Activated naive CD4-positive, alpha-beta T cell treated with anti-CD3 and anti-CD28 coated beads, Interleukin-2, amount 50 U/mL, for 16 hours (primary cell): ENCODE measurements at regions not wholly inside any gene's neighbourhood (a gene's known extent, or its start where the extent isn't known, plus 50 kb on each side); places are given as distances from the start of the nearest gene placed in this dataset.
"Not testable (repeated sequence)": the region's sequence is repeated elsewhere in the genome, so short reads cannot be mapped to it uniquely, and the experiment has no call there.

ENCODE experiments used
- DNase-seq: peaks from one replicate; pipeline ENCODE4 v3.0.0-alpha.2; 2020

DNA sequence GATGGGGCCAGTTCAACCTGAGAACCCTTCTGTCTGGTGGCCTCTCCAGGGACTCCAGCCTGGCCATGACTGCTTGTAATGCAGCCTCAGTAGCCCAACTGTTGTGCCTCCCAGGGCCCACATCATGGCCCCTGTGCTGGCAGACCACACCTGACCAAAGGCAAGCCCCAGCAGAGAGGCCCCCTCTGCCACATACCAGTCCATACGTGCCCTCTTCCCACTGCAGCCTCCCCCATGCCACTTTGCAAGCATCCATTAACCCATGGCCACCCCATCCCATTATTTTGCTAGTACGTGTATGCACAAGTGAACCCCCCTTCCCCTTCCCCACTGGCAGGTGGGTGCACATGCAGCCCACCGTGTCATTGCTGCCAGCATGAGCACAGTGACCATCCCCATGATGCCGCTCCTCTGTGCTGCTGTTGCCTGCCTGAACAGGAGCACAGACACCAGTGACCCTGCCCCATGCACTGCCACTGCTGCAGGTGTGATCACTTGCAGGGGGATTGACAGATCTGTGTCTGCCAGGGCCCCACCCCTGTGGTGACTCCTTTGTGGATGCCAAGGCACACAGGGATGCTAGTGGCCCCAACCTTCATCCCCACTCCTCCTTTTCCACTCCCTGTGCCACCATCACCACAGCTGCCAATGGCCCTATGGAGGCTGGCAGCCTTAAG lies 330.0 kb upstream of the DSEL start:
- DNase-seq, result no peak

DNA sequence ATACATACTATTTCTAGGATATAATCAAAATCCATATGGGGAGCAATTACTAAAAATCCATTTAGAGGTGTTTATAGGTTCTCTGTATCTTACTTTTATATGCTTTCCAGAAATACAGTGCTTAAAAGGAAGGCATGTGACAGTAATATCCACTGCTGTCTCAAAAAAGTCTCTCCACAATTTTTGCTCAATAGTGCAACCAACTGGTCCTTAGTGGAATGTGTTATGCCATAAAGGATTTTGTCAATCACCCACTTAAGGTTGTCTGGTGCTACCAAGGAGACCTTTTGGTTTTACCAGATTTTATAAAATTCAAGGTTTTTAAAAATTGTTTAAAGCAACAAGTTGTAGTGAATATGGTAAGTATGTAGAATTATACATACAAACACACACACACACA lies 328.5 kb upstream of the DSEL start:
- DNase-seq, result no peak

DNA sequence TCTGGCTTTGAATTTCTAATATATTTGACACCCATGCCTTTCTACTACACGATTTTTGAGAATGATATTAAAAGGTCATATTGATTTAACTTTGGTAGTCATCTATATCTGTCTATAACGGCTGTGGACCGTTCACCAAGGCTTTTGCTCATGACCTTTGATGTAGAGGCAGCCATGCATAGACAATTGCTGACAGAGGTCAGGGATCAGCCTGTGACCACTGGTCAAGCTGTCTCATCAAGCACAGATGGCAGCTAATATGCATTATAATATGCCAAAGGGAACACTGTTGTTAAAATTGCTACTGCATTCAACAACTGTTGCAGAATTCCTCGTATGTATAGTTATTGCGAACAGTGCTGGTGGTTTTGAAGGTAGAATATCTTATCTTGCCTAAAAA lies 323.9 kb upstream of the DSEL start:
- DNase-seq, result no peak

DNA sequence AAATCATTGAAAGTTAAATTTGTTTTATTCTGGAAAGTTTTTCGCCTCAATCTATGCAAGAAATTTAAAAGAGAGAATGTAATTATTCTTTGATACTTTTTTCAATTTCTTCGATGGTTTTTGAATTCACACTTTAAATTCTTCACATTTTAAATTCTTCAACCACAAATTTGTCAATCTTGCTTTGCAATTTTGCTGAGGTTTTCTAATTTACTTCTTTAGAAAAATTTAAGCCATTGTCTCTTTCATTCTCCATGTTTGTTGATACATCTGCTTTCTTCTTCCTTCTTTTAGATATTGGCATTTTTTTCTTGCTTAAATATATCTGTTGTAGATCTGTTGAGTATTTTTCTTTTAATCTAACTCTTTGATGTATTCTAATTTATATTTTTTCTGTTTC lies 301.9 kb upstream of the DSEL start:
- DNase-seq, result no peak

DNA sequence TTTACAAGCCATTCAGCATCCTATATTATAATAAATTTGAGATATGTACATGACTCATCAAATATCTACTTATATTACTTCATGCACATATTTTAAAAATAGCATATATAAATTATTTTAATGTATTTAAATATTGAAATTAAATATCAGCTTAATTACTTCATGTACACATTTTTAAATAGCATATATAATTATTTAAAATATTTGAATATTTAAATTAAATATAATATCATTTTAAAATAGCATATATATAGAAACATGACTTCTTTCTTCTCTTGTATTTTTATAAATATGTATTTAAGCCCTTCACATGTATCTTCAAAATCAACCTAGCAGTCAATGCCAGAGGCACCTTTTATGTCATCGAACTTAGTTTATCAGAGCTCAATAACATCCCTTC lies 298.8 kb upstream of the DSEL start:
- DNase-seq, result no peak

DNA sequence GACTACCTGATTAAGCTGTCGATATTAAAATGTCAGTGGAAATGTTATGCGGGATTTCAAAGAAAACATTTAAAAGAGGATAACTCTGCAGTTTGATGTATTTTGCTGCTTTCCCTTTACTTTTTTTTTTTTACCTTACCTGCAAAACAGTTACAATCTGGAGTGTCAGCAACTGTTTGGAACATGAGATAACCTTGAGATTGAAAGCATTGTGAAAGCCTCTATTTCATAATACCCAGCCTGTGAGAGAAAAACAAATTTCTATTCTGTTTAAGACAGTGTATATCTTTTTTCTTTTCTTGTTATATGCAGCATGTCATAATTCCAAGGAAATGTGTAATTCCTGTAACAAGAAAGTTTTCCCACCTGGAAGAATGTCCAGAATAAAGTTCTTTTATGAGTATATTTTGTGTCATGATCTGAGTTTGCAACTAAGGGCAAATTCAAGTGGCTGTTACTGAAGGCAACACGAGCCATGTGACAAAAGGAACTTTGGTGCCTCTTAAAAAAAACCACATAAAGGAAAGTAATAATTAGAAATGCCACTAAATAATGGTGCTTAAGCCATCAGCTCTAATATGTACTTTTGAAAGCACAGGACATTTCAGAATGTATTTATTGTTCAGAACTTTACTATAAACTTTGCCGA lies 297.0 kb upstream of the DSEL start:
- no peak for DNase-seq

DNA sequence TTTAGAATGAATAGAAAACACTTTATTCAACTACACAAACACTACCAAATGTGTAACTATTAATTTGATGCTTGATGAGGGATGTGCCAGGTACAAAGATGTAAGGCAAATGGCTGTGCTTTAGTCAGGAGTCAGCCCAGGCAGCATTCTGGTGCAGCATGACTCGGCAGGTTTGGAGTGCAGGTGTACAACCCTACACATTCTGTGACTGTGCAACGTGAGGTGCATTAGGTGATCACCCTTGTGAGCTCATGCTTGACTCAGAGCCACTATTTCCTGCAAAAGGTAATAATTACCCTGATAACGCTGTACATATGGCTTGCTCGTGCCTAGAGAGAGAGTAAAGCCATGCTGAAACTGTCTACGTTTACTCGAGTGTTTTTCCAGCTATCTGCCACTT lies 288.7 kb upstream of the DSEL start:
- no peak for DNase-seq

DNA sequence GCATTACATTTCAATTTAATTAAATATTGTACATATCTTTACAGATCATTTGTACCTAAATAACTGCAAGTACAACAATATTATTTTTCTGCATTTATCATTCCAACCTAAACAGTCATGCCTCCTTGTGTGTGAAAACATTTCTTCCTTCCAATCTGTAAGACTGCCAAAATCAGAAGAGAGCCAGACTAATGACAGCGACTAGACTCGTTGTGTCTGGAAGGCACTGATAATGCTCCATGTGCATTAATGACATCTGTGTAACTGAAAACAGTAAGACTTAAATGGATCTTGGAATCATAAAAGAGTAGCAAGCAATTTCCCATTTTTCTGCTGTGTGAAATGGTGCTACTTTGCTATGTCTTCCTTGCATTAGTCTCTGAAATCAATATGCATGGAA lies 278.0 kb upstream of the DSEL start:
- DNase-seq, result no peak

DNA sequence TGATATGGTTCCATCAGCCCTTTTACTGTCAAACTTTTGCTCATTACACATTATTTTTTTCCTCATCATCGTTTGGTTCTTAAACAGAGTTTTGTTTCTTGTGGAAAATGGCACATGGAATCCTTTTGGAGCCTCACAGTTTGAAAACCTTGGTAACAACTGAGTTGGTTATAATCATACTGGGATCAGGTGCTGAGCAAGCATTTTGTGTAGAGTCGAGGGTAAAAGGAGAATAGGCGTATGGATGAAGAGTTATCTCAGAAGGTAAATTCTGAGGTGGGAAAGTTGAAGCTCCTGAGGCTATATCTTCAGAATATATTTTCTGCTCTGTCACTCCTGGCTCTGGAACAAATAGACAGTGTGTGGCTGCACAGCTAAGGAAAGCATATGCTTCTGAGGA lies 274.0 kb upstream of the DSEL start:
- no peak for DNase-seq

DNA sequence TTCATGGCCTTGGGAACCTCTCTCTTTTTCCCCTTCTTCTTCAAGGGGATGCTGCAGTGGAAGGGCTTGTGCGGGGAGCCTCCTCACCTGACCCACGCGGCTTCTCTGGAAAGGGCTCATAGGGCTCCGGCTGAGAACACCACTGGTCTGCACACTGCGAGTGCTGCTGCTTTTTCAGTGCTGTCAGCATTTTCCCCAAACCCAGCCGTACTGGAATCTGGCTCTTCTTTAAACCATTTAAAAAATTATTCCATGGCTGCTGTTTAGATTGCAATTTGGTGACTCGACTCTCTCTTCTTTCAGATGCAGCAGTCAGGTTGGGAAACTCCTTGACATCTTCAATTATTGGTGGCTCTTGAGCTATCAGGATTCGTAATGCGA lies 272.6 kb upstream of the DSEL start:
- DNase-seq, result no peak

DNA sequence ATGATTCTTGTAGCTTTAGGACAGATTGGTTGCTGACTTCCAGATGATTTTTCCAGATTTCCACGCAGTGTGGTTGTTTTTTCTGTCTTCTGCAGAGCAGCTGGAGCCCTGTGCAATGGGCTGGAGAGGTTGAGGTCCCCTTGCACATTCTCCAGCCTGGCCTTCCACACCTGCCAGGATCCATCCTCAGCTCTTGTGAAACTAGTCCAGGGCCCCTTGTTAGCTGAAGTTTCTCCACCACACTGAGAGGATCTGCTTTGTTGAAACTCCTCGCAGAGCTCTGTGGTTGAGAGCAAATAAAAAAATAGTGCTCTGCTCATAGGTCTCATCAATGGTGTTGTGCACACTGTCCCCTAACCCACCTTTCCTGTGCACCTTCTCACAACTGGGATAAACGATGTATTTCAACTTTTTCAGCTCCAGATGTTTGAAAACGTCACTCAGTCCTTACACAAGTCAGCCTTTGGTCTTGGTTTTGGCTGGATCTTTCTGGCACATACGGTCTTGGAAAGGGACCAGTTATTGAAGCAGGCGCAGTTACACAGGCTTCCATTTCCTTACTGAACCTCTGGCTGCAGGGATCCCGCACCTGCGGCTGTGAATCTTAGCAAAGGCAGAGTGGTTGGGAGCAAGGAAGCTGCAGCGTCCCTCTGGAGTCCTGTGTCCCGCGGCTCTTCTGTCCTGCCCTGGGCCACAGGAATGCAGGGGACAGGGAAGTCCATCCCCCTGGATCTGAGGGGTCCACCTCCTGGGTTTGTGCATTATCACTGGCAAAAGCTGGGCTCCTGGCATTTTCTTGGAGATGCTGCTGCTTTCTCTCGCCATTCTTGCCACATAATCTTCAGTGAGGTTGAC lies 272.0 kb upstream of the DSEL start:
- DNase-seq, result no peak

DNA sequence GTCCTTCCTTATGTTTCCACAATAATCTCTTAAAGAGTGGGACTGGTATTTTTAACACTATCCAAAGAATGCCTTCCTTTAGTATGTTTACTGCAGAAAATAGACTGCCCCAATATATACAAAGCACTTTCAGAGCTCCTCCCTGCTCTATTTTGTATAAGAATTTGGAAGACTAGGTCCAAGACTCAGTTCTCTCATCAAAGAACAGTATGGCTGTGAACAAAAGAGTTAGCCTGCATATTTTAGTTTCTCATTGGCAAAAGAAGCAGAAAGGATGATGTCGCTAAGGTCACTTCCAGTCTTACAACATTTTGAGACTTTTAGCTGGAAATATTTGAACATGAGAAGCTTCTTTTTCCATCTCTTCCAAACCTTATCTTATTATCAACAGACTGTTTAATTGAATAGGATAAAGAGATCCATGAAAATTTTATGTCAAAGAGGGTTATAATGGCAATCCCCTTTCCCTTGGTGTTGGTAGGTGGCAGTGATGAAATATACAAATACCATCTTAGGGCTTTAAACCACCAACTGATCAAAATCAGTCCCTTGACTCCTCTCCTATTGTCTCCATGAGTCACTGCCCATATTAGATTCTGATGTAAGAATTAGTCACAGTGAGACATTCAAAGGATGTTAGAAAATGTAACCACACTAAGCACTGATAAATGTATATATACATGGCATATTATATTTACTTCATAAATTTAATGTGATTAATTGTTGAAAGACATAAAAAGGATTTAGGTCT lies 266.9 kb upstream of the DSEL start:
- no peak for DNase-seq

DNA sequence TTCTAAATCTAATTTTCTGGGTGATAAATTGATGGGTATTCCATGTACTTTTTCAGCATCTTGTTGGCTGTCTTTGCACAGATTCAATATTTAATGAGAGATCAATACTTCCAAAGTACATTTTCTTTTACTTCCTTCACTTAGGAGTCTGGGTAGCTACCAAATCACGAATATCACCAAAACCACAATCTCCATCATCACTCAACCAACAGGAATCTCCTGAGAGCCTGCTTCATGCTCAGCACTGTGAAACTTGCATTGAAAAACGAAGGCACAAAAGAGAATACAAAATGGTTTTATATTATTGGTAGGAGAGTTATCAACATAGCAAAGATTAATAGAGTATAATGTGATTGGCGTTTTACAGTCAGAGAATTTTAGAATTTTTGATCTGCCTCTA lies 261.5 kb upstream of the DSEL start:
- DNase-seq, result no peak

DNA sequence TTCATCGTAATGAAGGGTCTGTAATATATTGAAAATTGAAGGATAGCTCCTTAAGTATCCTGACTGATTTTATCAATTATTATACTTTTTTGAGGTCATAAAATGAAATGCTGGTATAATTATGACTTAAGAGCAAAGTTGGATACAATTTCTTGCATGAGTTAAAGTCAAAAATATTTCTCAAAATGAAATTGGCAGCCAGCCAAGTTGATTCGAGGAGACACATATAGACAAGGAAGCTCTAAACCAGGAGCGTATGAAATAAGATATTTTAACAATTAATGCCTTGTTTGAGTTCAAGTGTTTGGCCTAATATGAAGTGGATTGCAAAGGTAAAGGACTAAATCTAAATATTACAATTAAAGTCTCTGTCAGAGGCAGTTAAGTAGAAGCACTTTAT lies 260.4 kb upstream of the DSEL start:
- DNase-seq, result no peak

DNA sequence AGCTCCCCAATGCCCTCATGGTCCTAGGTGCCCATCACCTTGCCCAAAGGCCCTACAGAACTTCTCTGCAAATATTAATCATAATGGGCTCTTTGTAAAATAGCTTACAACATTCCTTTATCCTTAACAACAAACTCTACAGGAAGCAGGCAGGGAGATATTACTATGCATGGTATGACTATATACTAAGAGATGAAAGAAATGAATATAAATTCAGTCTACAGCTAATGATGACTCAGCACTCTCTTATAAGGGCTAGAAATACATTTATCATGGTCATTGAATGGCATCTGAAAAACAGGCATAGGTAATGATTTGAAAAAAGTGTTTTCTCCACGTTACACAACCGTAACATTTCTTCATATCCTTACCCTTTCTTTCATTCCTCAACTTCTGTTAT lies 254.8 kb upstream of the DSEL start:
- no peak for DNase-seq

DNA sequence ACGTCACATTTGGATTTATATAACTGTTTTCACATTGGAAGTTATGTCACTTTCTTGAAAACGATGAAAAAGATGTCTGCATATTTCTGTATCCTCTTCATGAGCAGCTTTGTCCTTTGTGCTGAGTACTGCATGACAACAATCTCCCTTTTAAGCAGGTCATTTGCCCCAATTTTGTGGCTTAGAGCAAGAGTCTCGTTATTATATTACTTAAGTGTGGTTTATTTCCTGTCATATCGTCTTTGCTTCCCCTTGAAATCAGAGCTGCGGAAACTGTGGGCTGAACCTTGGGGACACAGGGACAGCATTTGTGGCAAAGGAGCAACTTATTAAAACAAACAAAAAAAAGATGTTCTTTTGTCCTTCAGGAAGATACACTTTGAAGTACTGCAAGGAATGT lies 254.0 kb upstream of the DSEL start:
- DNase-seq, result no peak

DNA sequence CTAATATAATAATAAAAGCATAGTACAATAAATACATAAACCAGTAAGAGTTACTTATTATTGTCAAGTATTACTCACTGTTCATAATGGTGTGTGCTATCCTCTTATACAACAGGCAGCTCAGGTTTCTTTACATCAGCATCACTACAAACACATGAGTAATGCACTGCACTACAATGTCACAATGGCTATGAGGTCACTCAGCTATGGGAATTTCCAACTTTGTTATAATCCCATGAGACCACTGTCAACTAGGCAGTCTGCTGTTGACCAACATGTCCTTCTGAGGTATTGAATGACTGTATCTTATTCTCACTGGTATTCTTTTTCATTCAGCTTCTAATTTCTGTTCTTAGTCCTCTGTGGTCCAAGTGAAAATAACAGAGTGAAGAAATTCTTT lies 250.4 kb upstream of the DSEL start:
- no peak for DNase-seq

DNA sequence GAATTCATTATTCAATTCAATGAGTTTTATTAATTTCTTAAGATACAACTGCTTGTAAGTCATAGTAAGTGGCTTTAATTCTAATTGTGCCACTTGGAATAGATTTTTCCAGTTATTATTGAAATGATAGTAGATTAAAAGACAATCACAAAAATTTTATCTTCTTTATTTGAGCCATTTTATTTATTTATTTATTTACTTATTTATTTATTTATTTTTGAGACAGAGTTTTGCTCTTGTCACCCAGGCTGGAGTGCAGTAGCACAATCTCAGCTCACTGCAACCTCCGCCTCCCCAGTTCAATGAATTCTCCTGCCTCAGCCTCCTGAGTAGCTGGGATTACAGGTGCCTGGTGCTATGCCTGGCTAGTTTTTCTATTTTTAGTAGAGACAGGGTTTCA lies 235.7 kb upstream of the DSEL start:
- DNase-seq, result not testable (repeated sequence)

DNA sequence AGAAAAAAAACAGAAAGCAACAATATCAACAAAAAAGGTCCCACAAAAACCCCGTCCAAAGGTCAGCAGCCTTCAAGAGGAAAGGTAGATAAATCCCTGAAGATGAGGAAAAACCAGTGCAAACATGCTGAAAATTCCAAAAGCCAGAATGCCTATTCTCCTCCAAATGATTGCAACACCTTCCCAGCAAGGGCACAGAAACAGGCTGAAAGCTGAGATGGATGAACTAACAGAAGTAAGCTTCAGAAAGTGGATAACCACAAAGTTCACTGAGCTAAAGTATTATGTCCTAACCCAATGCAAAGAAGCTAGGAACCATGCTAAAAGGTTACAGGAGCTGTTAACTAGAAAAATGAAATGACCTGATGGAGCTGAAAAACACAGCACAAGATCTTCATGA lies 226.4 kb upstream of the DSEL start:
- DNase-seq, result no peak

DNA sequence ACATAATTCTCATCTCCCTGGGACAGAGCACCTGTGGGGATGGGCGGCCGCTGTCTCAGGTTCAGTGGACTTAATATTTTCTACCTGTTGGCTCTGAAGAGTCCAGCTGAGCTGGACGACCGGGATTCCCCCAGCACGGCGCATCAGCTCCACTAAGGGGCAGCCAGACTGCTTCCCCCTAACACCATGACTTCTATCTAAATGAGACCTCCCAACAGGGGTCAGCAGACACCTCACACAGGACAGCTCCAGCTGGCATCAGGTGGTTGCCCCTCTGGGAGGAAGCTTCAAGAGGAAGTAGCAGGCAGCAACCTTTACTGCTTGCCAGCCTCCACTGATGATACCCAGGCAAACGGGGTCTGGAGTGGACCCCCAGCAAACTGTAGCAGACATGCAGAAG lies 226.0 kb upstream of the DSEL start:
- no peak for DNase-seq

DNA sequence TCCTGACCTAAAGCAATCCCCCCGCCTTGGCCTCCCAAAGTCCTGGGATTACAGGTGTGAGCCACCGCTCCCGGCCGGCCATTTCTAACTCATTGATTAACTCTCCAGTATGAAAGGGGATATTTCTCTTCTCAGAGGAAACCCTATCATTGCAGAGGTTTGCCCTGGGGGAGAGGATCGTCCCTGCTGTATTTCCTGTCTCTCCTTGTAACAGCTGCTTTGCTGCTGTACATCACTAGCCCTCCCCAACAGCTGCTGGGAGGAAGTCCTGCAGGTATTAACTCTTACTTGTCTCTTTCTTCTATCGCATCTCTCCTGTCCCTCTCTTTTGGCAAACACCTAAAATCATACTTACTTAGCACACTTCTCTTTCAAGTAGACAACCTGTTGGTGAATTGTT lies 219.0 kb upstream of the DSEL start:
- no peak for DNase-seq

DNA sequence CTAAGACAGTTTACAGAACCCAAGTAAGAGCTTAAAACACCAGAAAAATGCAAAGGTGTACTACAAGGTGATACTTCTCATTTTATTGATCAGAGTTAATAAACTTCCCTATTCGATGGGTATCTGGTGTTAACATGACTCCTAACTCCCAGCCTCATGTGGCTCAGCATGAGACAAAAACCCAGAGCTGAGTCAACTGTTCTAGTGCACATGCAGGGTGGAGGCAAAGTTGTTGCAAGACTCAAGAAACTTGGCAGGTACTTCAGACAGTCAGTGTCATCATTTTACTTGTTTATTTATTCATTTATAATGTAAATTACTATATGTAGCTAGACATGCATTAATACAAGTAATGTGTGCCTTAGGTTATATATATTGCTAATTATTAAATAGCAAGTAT lies 216.6 kb upstream of the DSEL start:
- no peak for DNase-seq

DNA sequence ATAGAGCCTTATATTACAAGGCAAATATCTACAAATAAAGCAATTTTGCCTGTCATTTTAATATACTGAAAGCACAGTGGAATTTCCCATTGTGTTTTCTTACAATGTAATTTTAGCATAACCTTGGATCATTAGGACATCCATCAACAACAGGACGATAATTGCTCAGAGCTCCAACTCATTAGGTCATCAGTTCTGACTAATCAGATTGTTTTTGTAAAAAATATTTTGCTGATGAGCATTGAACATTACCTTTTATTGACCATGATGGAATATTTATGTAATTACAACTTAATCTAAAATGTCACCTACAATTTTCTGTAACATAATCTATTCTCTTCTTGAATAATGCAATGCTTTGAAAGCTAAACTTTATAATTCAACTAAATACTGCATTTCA lies 215.3 kb upstream of the DSEL start:
- DNase-seq, result no peak

DNA sequence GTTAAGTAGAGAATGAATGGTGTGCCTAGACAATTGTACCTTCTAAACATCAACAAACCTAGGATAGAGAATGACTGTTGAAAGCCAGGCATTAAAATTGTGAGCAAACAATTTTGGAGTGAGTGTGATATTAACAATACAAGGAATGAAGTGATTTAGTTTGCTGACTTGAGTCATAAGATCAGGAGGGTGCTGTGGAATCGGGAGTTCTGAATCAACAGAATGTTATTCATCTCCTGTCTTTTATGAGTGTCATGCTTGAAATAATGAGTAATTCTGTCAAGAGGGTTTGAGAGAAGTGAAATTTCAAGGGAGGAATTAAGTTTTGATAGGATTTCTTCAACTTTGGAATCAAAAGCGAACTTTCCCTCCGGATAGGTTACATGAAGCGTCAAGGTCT lies 214.4 kb upstream of the DSEL start:
- DNase-seq, result no peak
